ENCODE measurements at regions not wholly inside any gene's neighbourhood (a gene's known extent, or its start where the extent isn't known, plus 50 kb on each side); places are given as distances from the start of the nearest gene placed in this dataset.

GRCh38 chr5:58284886-58285285 is 175.0 kb downstream of the PLK2 start:
- H3K4me3 ChIP-seq (ENCODE audit: low read depth, low read length) = no peak overlapping the region
- no peak for TF ChIP-seq CTCF (IDR thresholded peaks at IDR 0.05; ENCODE audit: low read depth, low read length)

DNA sequence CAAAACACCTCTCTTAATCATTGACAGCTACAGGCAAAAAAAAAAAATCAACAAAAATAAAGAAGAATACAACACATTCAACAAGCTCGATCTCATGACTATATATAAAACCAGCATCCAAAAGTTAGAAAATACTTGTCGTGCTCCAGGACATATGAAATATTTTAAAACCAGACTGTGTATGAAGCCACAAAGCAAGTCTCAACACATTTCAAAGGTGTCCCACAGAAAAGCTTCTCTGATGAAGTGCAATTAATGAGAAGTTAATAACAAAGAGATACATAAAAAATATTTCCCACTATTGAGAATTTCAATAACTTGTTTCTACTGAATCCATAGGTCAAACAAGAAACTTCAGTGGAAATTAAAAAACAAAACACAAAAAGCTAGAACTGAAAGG is 178.7 kb downstream of the PLK2 start:
- TF ChIP-seq CTCF (IDR thresholded peaks at IDR 0.05; ENCODE audit: low read depth, low read length) = no peak
- no peak overlapping the region for H3K4me3 ChIP-seq (ENCODE audit: low read depth, low read length)

DNA sequence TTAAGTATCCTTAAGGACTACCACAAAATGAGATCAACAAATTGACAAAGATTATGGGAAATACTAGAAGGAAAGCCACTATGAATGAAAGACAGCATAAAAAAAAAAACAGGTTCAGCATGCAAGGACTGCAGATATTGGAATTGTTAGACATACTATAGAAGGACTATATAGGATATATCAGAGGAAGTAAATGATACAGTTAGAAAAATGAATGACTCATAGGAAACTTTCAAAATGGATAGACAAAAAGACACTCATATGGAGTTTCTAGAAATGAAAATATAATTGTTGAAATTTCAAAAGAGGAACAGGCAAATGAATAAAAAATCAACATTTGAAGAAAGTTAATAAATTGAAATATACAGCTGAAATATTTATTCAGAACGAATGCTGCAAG is 180.6 kb downstream of the PLK2 start:
- TF ChIP-seq CTCF (IDR thresholded peaks at IDR 0.05; ENCODE audit: low read depth, low read length) = no peak
- H3K4me3 ChIP-seq (ENCODE audit: low read depth, low read length) = no peak overlapping the region

GRCh38 chr5:58276431-58276830 is 183.5 kb downstream of the PLK2 start:
- no peak overlapping the region for H3K4me3 ChIP-seq (ENCODE audit: low read depth, low read length)
- TF ChIP-seq CTCF (IDR thresholded peaks at IDR 0.05; ENCODE audit: low read depth, low read length) = no peak

GRCh38 chr5:58275516-58275915 is 184.4 kb downstream of the PLK2 start:
- TF ChIP-seq CTCF (IDR thresholded peaks at IDR 0.05; ENCODE audit: low read depth, low read length) = no peak
- no peak overlapping the region for H3K4me3 ChIP-seq (ENCODE audit: low read depth, low read length)

- TF ChIP-seq CTCF (IDR thresholded peaks at IDR 0.05; ENCODE audit: low read depth, low read length) = no peak
- no peak overlapping the region for H3K4me3 ChIP-seq (ENCODE audit: low read depth, low read length)
Measured at GRCh38 chr5:58274191-58274590, 185.7 kb downstream of the PLK2 start.

- H3K4me3 ChIP-seq (ENCODE audit: low read depth, low read length) = no peak overlapping the region
- no peak for TF ChIP-seq CTCF (IDR thresholded peaks at IDR 0.05; ENCODE audit: low read depth, low read length)
Measured at GRCh38 chr5:58273711-58274110, 186.2 kb downstream of the PLK2 start.
